Esophagus muscularis mucosa (tissue), 4 donors: ENCODE measurements at regions not wholly inside any gene's neighbourhood (a gene's known extent, or its start where the extent isn't known, plus 50 kb on each side); places are given as distances from the start of the nearest gene placed in this dataset.

Source experiments
- DNase-seq: peaks from one replicate; pipeline ENCODE4 v3.0.0-alpha.2; 2017; ENCODE audit errors: extremely low spot score
- H3K27ac ChIP-seq, 4 donors: fragments of 200-600 bp; sonication (generic); replicated peaks in 1 of 4; 1 replicate in 3 of 4; 2 replicates in 1 of 4; pipeline ENCODE4 v1.5.1; 2016 to 2019; ENCODE audit warnings: mild to moderate bottlenecking in 1 of 4
- H3K27me3 ChIP-seq, 4 donors: fragments of 200-600 bp; sonication (generic); one replicate each; pipeline versions ENCODE4 v1.5.1 to v1.6.0; 2016 to 2019
- H3K36me3 ChIP-seq, 4 donors: fragments of 200-600 bp; sonication (generic); one replicate each; pipeline ENCODE4 v1.5.1; 2016 to 2019
- H3K4me1 ChIP-seq, 4 donors: fragments of 200-600 bp; sonication (generic); one replicate each; pipeline ENCODE4 v1.5.1; 2016 to 2019
- H3K4me3 ChIP-seq, 4 donors: fragments of 200-600 bp; sonication (generic); 1 replicate in 2 of 4; 2 replicates in 2 of 4; pipeline ENCODE4 v1.5.1; 2016 to 2019; ENCODE audit warnings: mild to moderate bottlenecking in 4 of 4, moderate library complexity in 1 of 4
- H3K9me3 ChIP-seq, 4 donors: fragments of 200-600 bp; sonication (generic); 1 replicate in 3 of 4; 2 replicates in 1 of 4; pipeline ENCODE4 v1.5.1; 2016 to 2019
- EP300 ChIP-seq: sonication (generic); formaldehyde crosslinking; IDR thresholded peaks from one replicate; pipeline ENCODE4 v1.6.1; 2017; ENCODE audit warnings: antibody characterized with exemption
- POLR2A ChIP-seq: fragments of 450-650 bp; IDR thresholded peaks from one replicate; pipeline ENCODE4 v1.6.1; 2017; ENCODE audit warnings: antibody characterized with exemption, moderate library complexity, mild to moderate bottlenecking, low read depth
- POLR2AphosphoS5 ChIP-seq, 2 donors: sonication (generic); formaldehyde crosslinking; IDR thresholded peaks; one replicate each; pipeline ENCODE4 v1.6.1; 2017; ENCODE audit warnings: antibody characterized with exemption in 2 of 2
- WGBS: methylation state at CpG from one replicate; pipeline ENCODE4 v1.1.5; 2018; 5-methylcytosine and 5-hydroxymethylcytosine counted together
- intact Hi-C: fragments of 100-400 bp; cut with DNase I; formaldehyde crosslinking; loops from one replicate; pipeline ENCODE4 v1.15.1; 2023
- TF ChIP-seq, protein P1 (sequence below), 3 experiments: fragments of 200-600 bp in 2 of 3; fragments of 450-650 bp in 1 of 3; sonication (generic) in 2 of 3; IDR thresholded peaks; one replicate each; pipeline ENCODE4 v1.5.1; 2017 to 2019; ENCODE audit warnings: antibody characterized with exemption in 3 of 3, mild to moderate bottlenecking in 2 of 3, moderate library complexity in 1 of 3

DNA sequence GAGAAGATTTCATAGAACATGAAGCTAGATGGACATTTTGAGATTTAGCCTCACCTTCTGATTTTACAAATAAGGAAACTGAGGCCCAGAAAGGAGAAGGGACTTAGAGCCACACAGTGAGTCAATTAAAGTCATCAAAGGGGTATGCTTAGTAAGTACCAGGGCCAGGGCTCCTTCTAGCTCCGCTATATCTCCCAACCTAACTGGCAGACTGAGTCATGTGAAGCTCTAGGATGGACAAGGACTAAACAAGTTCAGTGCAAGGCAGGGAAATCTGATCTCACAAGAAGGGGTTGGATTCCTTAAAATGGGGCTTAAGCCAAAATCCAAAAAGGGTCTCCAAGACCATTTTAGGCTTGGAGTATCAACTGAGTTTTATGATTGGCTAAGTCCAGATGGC, 215.8 kb downstream of the PHLDA1 start:
- H3K27ac ChIP-seq = peak overlapping the region; percentile 60 to 68 (median 65)
- 63% methylated on average over 1 of the region's 1 CpG for WGBS

DNA sequence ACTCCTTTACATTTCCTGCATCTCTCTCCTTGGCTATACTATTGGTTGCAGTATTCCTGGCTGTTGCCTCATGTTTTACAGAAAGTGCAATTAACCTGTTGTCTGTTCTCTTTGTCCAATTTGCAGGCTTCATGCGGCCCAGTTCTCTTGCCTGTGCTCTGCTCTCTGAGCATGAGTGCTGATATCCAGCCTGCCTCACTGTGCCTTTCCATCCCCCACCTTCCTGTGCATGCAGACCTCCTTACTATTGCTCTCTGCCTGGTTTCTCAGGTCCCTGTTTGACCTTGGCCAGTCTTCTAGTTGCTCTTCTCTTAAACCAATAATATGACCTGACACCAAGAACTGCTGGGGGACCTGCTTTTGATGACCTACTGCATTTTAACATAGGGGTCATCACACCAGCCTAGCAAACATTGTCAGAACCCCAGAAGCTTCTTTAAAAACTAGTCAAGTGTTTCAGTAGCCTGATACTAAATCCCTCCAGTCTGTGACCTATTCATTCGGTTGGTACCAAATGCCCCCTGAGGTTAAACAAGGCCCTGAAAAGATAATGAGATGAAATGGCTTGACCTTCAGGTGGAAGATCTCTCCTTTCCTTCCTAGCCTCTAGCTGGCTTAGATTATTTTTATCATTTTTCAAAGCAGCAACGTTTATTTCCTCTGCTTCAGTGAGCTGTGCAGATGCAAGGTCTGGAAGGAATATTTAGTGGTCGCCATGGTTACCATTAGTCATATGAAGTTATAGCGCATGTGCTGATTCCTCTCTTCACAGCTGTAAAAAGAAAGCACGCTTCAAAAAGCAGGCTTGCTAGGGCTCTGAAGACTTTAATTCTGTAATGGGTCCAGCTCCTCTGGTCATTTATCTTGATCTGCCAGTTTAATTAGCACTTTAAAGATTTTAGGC, 216.5 kb downstream of the PHLDA1 start:
- peaks cover 10 to 26% (median 21%) of the 10 kb centered on the region in 4 donors for H3K4me1 ChIP-seq

More for the DNA sequence above, 215.8 kb downstream of the PHLDA1 start:
- Histone ChIP-seq H3K27me3 (no peaks in the 10 kb centered on the region), H3K4me1 (peaks cover 10 to 32% (median 26%) of the 10 kb centered on the region in 4 donors), H3K36me3 (no peaks in the 10 kb centered on the region), H3K9me3 (no peaks in the 10 kb centered on the region), H3K4me3 (no peak overlapping the region)
- TF ChIP-seq EP300 = no peak
- TF ChIP-seq, protein P1, sequence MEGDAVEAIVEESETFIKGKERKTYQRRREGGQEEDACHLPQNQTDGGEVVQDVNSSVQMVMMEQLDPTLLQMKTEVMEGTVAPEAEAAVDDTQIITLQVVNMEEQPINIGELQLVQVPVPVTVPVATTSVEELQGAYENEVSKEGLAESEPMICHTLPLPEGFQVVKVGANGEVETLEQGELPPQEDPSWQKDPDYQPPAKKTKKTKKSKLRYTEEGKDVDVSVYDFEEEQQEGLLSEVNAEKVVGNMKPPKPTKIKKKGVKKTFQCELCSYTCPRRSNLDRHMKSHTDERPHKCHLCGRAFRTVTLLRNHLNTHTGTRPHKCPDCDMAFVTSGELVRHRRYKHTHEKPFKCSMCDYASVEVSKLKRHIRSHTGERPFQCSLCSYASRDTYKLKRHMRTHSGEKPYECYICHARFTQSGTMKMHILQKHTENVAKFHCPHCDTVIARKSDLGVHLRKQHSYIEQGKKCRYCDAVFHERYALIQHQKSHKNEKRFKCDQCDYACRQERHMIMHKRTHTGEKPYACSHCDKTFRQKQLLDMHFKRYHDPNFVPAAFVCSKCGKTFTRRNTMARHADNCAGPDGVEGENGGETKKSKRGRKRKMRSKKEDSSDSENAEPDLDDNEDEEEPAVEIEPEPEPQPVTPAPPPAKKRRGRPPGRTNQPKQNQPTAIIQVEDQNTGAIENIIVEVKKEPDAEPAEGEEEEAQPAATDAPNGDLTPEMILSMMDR (IDR thresholded peaks at IDR 0.05) = no peak
- TF ChIP-seq POLR2A = no peak
- TF ChIP-seq POLR2AphosphoS5 (IDR thresholded peaks at IDR 0.05) = no peak
- no peak for DNase-seq
- intact Hi-C loops = loop anchor here (10.0 kb wide), 1 partner anchor 209 kb away; no protein-coding TSS in a partner anchor

DNA sequence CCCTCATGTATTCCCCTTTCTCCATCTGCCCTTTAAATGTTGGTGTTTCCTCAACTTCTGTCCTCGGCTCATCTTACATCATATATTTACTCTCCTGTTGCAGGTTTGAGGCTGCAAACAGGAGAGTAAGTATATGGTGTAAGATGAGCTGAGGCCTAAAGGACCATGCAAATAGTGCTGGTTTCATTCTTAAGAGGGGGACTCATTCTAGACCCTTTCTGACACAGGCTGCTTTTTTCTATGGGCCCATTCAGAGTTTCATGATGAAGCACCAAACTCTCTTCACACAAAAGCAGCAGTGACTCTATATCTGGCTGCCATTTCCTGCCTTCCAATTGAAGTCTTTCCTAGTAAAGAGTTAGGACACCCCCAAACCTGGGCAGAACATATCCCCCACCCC, 218.5 kb downstream of the PHLDA1 start:
- 96% methylated on average over 1 of the region's 1 CpG for WGBS
- Histone ChIP-seq H3K27ac (no peak overlapping the region), H3K4me3 (no peak overlapping the region), H3K4me1 (peaks cover 10 to 25% (median 21%) of the 10 kb centered on the region in 4 donors), H3K9me3 (no peaks in the 10 kb centered on the region), H3K36me3 (no peaks in the 10 kb centered on the region), H3K27me3 (no peaks in the 10 kb centered on the region)
- no peak for DNase-seq
- intact Hi-C loops = loop anchor here (10.0 kb wide), 1 partner anchor 212 kb away; no protein-coding TSS in a partner anchor
- no peak for TF ChIP-seq POLR2A
- no peak for TF ChIP-seq EP300
- TF ChIP-seq, protein P1 (IDR thresholded peaks at IDR 0.05) = no peak
- no peak for TF ChIP-seq POLR2AphosphoS5 (IDR thresholded peaks at IDR 0.05)

More for the DNA sequence above, 216.5 kb downstream of the PHLDA1 start:
- H3K27me3 ChIP-seq = no peaks in the 10 kb centered on the region
- H3K36me3 ChIP-seq = no peaks in the 10 kb centered on the region
- 22% methylated on average over 6 of the region's 6 CpGs for WGBS
- H3K9me3 ChIP-seq = no peaks in the 10 kb centered on the region
- peak overlapping the region; percentile 63 to 68 (median 67) for H3K27ac ChIP-seq
- peak in 1 of 2 donors; percentile 47 for TF ChIP-seq POLR2AphosphoS5 (IDR thresholded peaks at IDR 0.05)
- TF ChIP-seq, protein P1 (IDR thresholded peaks at IDR 0.05) = no peak
- no peak overlapping the region for H3K4me3 ChIP-seq
- no peak for DNase-seq
- intact Hi-C loops = loop anchor here (10.0 kb wide), 1 partner anchor 210 kb away; no protein-coding TSS in a partner anchor

DNA sequence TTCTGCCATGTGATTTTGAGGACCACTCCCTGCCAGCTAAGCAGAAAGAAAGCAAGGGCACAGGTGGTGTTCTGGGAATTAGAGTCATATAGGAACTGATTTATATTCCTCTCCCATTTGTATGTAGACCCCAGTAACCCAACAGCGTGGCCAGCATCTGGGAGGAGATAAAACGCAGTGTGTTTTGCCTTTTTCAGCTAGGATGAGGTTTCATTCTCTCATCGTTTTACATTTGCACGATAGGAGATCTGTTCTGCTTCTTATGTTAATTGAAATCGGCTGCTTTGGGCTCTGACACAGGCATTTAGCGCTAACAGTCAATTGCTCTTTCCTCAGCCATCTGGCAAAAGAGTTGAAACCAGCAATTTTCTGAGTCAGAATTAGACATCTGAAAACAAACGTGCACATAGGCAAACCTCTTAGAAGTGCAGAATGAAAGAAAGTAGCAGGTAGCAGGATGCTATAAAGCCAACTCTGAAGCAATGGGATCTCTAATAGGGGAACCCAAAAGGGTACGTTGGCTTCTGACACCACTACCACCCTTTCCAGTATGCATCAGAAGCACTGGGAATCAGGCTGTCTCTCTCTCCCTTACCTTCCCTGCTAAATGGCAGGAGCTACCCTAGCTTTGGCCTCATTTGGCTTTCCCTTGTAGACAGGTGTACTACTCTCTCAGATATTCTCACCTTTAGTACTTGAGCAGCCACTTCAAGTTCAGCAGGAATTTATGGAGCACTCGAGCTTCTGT, 219.1 kb downstream of the PHLDA1 start:
- no peaks in the 10 kb centered on the region for H3K9me3 ChIP-seq
- no peak for DNase-seq
- WGBS = 58% methylated on average over 9 of the region's 9 CpGs
- H3K27me3 ChIP-seq = no peaks in the 10 kb centered on the region
- no peak overlapping the region for H3K27ac ChIP-seq
- intact Hi-C loops = loop anchor here (10.0 kb wide), 1 partner anchor 212 kb away; no protein-coding TSS in a partner anchor
- H3K4me1 ChIP-seq = peaks cover 10 to 25% (median 21%) of the 10 kb centered on the region in 4 donors
- no peaks in the 10 kb centered on the region for H3K36me3 ChIP-seq
- H3K4me3 ChIP-seq = no peak overlapping the region
- TF ChIP-seq EP300 (no peak), POLR2A (no peak)
- TF ChIP-seq, protein P1 (IDR thresholded peaks at IDR 0.05) = no peak
